ENCODE measurements at regions not wholly inside any gene's neighbourhood (a gene's known extent, or its start where the extent isn't known, plus 50 kb on each side); places are given as distances from the start of the nearest gene placed in this dataset.

DNA sequence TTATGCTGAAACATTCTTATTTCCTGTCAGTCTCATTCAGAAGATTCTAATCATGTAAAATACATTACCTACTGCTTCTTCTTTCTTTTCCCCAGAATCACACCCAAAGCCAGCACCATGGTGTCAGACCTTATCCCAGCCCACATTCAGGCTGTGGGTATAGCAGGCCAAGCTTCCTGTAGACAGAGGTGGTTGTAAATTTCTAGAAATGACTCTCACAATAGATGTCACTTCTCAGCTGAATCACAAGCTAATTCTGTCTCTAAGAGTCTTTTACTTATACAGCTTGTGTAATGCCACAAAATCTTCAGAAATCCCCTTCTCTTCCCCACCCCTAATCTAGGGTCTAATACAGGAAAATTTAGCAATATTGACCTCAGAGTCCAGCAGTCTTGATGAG lies 239.6 kb downstream of the PARM1 start:
- TF ChIP-seq, protein P1, sequence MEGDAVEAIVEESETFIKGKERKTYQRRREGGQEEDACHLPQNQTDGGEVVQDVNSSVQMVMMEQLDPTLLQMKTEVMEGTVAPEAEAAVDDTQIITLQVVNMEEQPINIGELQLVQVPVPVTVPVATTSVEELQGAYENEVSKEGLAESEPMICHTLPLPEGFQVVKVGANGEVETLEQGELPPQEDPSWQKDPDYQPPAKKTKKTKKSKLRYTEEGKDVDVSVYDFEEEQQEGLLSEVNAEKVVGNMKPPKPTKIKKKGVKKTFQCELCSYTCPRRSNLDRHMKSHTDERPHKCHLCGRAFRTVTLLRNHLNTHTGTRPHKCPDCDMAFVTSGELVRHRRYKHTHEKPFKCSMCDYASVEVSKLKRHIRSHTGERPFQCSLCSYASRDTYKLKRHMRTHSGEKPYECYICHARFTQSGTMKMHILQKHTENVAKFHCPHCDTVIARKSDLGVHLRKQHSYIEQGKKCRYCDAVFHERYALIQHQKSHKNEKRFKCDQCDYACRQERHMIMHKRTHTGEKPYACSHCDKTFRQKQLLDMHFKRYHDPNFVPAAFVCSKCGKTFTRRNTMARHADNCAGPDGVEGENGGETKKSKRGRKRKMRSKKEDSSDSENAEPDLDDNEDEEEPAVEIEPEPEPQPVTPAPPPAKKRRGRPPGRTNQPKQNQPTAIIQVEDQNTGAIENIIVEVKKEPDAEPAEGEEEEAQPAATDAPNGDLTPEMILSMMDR (conservative IDR thresholded peaks at IDR 0.05) = no peak
- TF ChIP-seq ZFX (IDR thresholded peaks at IDR 0.05) = no peak
